B cell (primary cell): ENCODE measurements at regions not wholly inside any gene's neighbourhood (a gene's known extent, or its start where the extent isn't known, plus 50 kb on each side); places are given as distances from the start of the nearest gene placed in this dataset.

Experiments
- ATAC-seq: fragments of 200-7000 bp; cut with Tn5 transposase; one replicate; pipeline ENCODE4 v1.10.0; 2021; ENCODE audit warnings: low read depth, mild to moderate bottlenecking, moderate number of reproducible peaks, moderate library complexity
- CTCF ChIA-PET: fragments of 350-600 bp; sonication (Branson Sonifier 250); formaldehyde crosslinking; loops from one replicate; lab custom pipeline; 2021; ENCODE audit warnings: antibody characterized with exemption, inconsistent platforms; lab: Charles Lee
- POLR2A ChIA-PET: fragments of 350-600 bp; sonication (Branson Sonifier 250); formaldehyde crosslinking; loops from one replicate; lab custom pipeline; 2021; ENCODE audit warnings: antibody characterized with exemption; lab: Charles Lee
- DNase-seq: peaks from one replicate; pipeline ENCODE4 v3.0.0; 2013
- H2AFZ ChIP-seq: 2 replicates; pipeline ENCODE4 v1.6.1; 2012; ENCODE audit warnings: mild to moderate bottlenecking, low read depth, low read length; ENCODE audit not compliant: insufficient read depth, poor library complexity, severe bottlenecking
- H3K27ac ChIP-seq, 2 donors: 1 replicate in 1 of 2; 2 replicates in 1 of 2; pipeline ENCODE4 v1.5.1; 2012 to 2013; ENCODE audit warnings: low read length in 2 of 2, mild to moderate bottlenecking in 2 of 2, moderate library complexity in 1 of 2
- H3K27me3 ChIP-seq, 4 experiments: fragments of 200-600 bp in 1 of 4; sonication (generic) in 1 of 4; replicated peaks in 1 of 4; 1 replicate in 2 of 4; 2 replicates in 2 of 4; pipeline versions ENCODE4 v1.6.1 to v1.7.0; 2013 to 2016; ENCODE audit warnings: low read length in 3 of 4, mild to moderate bottlenecking in 2 of 4, mixed read lengths in 1 of 4, moderate library complexity in 1 of 4; ENCODE audit not compliant: insufficient read depth in 4 of 4, control insufficient read depth in 3 of 4; ENCODE audit errors: control extremely low read depth in 1 of 4
- H3K36me3 ChIP-seq, 2 experiments: replicated peaks in 1 of 2; 1 replicate in 1 of 2; 2 replicates in 1 of 2; pipeline versions ENCODE4 v1.6.1 to v1.7.1; 2013; ENCODE audit warnings: low read length in 1 of 2; ENCODE audit not compliant: insufficient read depth in 2 of 2, control insufficient read depth in 1 of 2; ENCODE audit errors: control extremely low read depth in 1 of 2, extremely low read depth in 1 of 2
- H3K4me1 ChIP-seq, 2 donors: fragments of 200-600 bp in 1 of 2; sonication (generic) in 1 of 2; 1 replicate in 1 of 2; 2 replicates in 1 of 2; pipeline versions ENCODE4 v1.5.1 to v1.6.1; 2013 to 2017; ENCODE audit warnings: low read length in 2 of 2; ENCODE audit not compliant: control insufficient read depth in 2 of 2, insufficient read depth in 2 of 2
- H3K4me2 ChIP-seq: replicated peaks from 2 replicates; pipeline ENCODE3; 2012; ENCODE audit warnings: mild to moderate bottlenecking, low read depth, low read length; ENCODE audit not compliant: poor library complexity, severe bottlenecking
- H3K4me3 ChIP-seq, 5 experiments: fragments of 200-600 bp in 1 of 5; sonication (generic) in 1 of 5; 1 replicate in 3 of 5; 2 replicates in 2 of 5; pipeline versions ENCODE4 v1.5.1 to v1.7.0; 2011 to 2016; ENCODE audit warnings: low read length in 4 of 5, mild to moderate bottlenecking in 4 of 5, low read depth in 2 of 5, control low read depth in 1 of 5, moderate library complexity in 1 of 5; ENCODE audit not compliant: insufficient read depth in 1 of 5; ENCODE audit errors: control extremely low read depth in 1 of 5, extremely low read depth in 1 of 5
- H3K79me2 ChIP-seq: fragments of 200-600 bp; sonication (generic); one replicate; pipeline ENCODE4 v1.6.0; 2016; ENCODE audit warnings: low read length; ENCODE audit not compliant: control insufficient read depth, insufficient read depth
- H3K9ac ChIP-seq: fragments of 200-600 bp; sonication (generic); 2 replicates; pipeline ENCODE4 v1.6.1; 2017; ENCODE audit warnings: mild to moderate bottlenecking, low read length, moderate library complexity
- H3K9me3 ChIP-seq, 3 donors: one replicate each; pipeline versions ENCODE4 v1.6.1 to v1.7.1; 2013; ENCODE audit warnings: low read length in 2 of 3; ENCODE audit not compliant: control insufficient read depth in 2 of 3, insufficient read depth in 1 of 3; ENCODE audit errors: control extremely low read depth in 1 of 3
- H4K20me1 ChIP-seq: 2 replicates; pipeline ENCODE4 v1.6.0; 2012; ENCODE audit warnings: mild to moderate bottlenecking, low read length; ENCODE audit not compliant: insufficient read depth, control insufficient read depth, poor library complexity, severe bottlenecking
- H3K27ac Mint-ChIP-seq: one replicate; pipeline ENCODE4 v1.8.0; 2021; ENCODE audit warnings: mixed read lengths
- H3K27me3 Mint-ChIP-seq: one replicate; pipeline ENCODE4 v1.8.0; 2021; ENCODE audit warnings: mixed read lengths
- H3K4me1 Mint-ChIP-seq: one replicate; pipeline ENCODE4 v1.8.0; 2021; ENCODE audit warnings: mixed read lengths
- H3K4me3 Mint-ChIP-seq: one replicate; pipeline ENCODE4 v1.8.0; 2021; ENCODE audit warnings: mixed read lengths
- H3K9me3 Mint-ChIP-seq: one replicate; pipeline ENCODE4 v1.8.0; 2022; ENCODE audit warnings: mixed read lengths; ENCODE audit not compliant: insufficient read depth
- EZH2 ChIP-seq: IDR thresholded peaks from 2 replicates; pipeline ENCODE4 v1.6.1; 2012; ENCODE audit warnings: borderline replicate concordance, low read depth, mild to moderate bottlenecking, moderate library complexity, low read length; ENCODE audit not compliant: insufficient read depth, poor library complexity, severe bottlenecking
- WGBS: methylation state at CpG from one replicate; pipeline ENCODE4 v1.1.5; 2013; ENCODE audit warnings: missing lambda C conversion rate; ENCODE audit not compliant: insufficient coverage; 5-methylcytosine and 5-hydroxymethylcytosine counted together
- intact Hi-C: fragments of 100-400 bp; cut with micrococcal nuclease; formaldehyde crosslinking; loops from one replicate; pipeline ENCODE4 v1.10.0; 2022
- TF ChIP-seq, protein P1 (sequence below): fragments of 200-600 bp; IDR thresholded peaks from one replicate; pipeline ENCODE4 v1.8.0; 2022; ENCODE audit warnings: antibody characterized with exemption, mild to moderate bottlenecking

DNA sequence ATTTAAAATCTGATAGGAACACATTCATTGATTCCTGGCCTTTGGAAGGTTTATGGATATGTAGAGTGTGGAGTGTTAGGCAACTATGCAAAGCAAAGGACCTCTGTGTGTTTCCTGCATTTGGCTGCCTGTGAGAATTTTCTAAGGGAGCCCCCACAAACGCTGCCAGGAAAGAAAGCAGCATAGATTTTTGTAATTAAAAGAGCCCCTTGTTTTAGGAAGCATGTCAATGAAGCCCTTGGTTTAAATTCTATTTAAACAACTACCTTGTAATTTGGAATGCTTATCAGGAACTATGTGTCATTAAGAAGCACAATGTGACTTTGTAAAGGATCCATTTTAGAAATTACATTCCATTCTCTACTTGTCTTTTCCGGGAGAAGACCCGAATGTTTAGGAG lies 742.5 kb downstream of the NXPH1 start:
- no peak for TF ChIP-seq EZH2
- TF ChIP-seq, protein P1, sequence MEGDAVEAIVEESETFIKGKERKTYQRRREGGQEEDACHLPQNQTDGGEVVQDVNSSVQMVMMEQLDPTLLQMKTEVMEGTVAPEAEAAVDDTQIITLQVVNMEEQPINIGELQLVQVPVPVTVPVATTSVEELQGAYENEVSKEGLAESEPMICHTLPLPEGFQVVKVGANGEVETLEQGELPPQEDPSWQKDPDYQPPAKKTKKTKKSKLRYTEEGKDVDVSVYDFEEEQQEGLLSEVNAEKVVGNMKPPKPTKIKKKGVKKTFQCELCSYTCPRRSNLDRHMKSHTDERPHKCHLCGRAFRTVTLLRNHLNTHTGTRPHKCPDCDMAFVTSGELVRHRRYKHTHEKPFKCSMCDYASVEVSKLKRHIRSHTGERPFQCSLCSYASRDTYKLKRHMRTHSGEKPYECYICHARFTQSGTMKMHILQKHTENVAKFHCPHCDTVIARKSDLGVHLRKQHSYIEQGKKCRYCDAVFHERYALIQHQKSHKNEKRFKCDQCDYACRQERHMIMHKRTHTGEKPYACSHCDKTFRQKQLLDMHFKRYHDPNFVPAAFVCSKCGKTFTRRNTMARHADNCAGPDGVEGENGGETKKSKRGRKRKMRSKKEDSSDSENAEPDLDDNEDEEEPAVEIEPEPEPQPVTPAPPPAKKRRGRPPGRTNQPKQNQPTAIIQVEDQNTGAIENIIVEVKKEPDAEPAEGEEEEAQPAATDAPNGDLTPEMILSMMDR: no peak
- H3K27ac Mint-ChIP-seq: no peak overlapping the region

DNA sequence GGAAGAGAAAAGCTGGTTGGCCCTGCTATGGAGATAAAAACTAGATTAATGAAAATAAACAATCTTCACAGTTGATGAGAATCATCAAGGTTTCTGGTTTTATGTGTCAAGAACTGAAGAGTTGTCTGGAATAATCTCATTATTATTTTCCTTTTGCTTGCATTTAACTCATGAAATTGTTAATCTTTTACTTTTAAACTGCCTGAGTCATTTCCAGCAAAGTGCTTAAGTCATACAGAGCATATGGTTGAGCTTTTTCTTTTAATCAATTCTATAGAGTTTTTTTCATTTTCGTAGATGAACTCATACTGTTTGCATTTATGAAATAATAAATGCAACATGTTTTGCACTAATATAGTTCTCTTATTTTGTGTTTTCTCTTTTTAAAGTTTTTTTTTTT lies 747.9 kb downstream of the NXPH1 start:
- Histone ChIP-seq H3K79me2 (no peaks in the 10 kb centered on the region), H4K20me1 (no peaks in the 10 kb centered on the region), H3K27me3 (no peaks in the 10 kb centered on the region), H3K4me3 (no peak overlapping the region), H2AFZ (no peak overlapping the region), H3K9ac (no peak overlapping the region), H3K9me3 (no peaks in the 10 kb centered on the region), H3K4me2 (no peak overlapping the region), H3K27ac (no peak overlapping the region), H3K4me1 (no peaks in the 10 kb centered on the region), H3K36me3 (no peaks in the 10 kb centered on the region)
- H3K4me1 Mint-ChIP-seq: no peaks in the 10 kb centered on the region
- no peak overlapping the region for H3K27ac Mint-ChIP-seq
- ChIA-PET CTCF (no interaction called here), POLR2A (no interaction called here)
- TF ChIP-seq EZH2: no peak
- TF ChIP-seq, protein P1: no peak
- no peak for DNase-seq
- H3K4me3 Mint-ChIP-seq: no peak overlapping the region
- ATAC-seq: no peak
- no peaks in the 10 kb centered on the region for H3K27me3 Mint-ChIP-seq
- no peaks in the 10 kb centered on the region for H3K9me3 Mint-ChIP-seq
- intact Hi-C loops: no loop called here
- WGBS: no CpG with 5 or more reads among the region's 1 CpG

More for the DNA sequence above, 742.5 kb downstream of the NXPH1 start:
- no peak overlapping the region for H3K27ac ChIP-seq
- intact Hi-C loops: no loop called here
- ATAC-seq: no peak
- H3K27me3 Mint-ChIP-seq: no peaks in the 10 kb centered on the region
- no peaks in the 10 kb centered on the region for H3K4me1 Mint-ChIP-seq
- no peaks in the 10 kb centered on the region for H4K20me1 ChIP-seq
- CTCF ChIA-PET: no interaction called here
- POLR2A ChIA-PET: no interaction called here
- no peaks in the 10 kb centered on the region for H3K27me3 ChIP-seq
- no peak overlapping the region for H3K4me3 ChIP-seq
- H3K4me2 ChIP-seq: no peak overlapping the region
- H3K36me3 ChIP-seq: no peaks in the 10 kb centered on the region
- no peak for DNase-seq
- no peak overlapping the region for H3K9ac ChIP-seq
- H3K9me3 Mint-ChIP-seq: no peaks in the 10 kb centered on the region
- WGBS: 43% methylated on average over 1 of the region's 3 CpGs
- no peak overlapping the region for H3K4me3 Mint-ChIP-seq
- H3K9me3 ChIP-seq: peaks cover 0 to 7% (median 0%) of the 10 kb centered on the region in 3 donors
- no peaks in the 10 kb centered on the region for H3K4me1 ChIP-seq
- H3K79me2 ChIP-seq: no peaks in the 10 kb centered on the region
- no peak overlapping the region for H2AFZ ChIP-seq
